DOHH2 (cell line): ENCODE measurements at regions not wholly inside any gene's neighbourhood (a gene's known extent, or its start where the extent isn't known, plus 50 kb on each side); places are given as distances from the start of the nearest gene placed in this dataset.
A peak's percentile ranks its signal among the peaks of the same experiment; 100 is the strongest.

Experiments used
- H3F3A ChIP-seq: fragments of 200-600 bp; sonication (generic), shearing (Covaris generic); 2 replicates; pipeline ENCODE4 v1.6.0; 2016; ENCODE audit warnings: antibody characterized with exemption, mild to moderate bottlenecking; ENCODE audit not compliant: control insufficient read depth, insufficient read depth
- H3K27ac ChIP-seq: fragments of 200-600 bp; sonication (generic); 2 replicates; pipeline ENCODE4 v1.5.1; 2014; ENCODE audit warnings: low read depth, mild to moderate bottlenecking, low read length, moderate library complexity
- H3K27me3 ChIP-seq: fragments of 200-600 bp; sonication (generic); 2 replicates; pipeline ENCODE4 v1.6.1; 2014; ENCODE audit warnings: mild to moderate bottlenecking, low read length, mixed read lengths; ENCODE audit not compliant: control insufficient read depth
- H3K36me3 ChIP-seq: fragments of 200-600 bp; sonication (generic); 2 replicates; pipeline ENCODE4 v1.6.1; 2014; ENCODE audit warnings: mild to moderate bottlenecking, low read length, moderate library complexity, mixed read lengths; ENCODE audit not compliant: control insufficient read depth
- H3K4me1 ChIP-seq: fragments of 200-600 bp; sonication (generic); 2 replicates; pipeline ENCODE4 v1.6.1; 2014; ENCODE audit warnings: mild to moderate bottlenecking, low read length, mixed read lengths; ENCODE audit not compliant: control insufficient read depth
- H3K4me2 ChIP-seq: fragments of 200-600 bp; sonication (generic); 2 replicates; pipeline ENCODE4 v1.6.0; 2014; ENCODE audit warnings: mild to moderate bottlenecking, low read length, moderate library complexity
- H3K4me3 ChIP-seq: fragments of 200-600 bp; sonication (generic); 2 replicates; pipeline ENCODE4 v1.5.1; 2014; ENCODE audit warnings: mild to moderate bottlenecking, low read length, mixed read lengths
- H3K79me2 ChIP-seq: fragments of 200-600 bp; sonication (generic); 2 replicates; pipeline ENCODE4 v1.6.1; 2014; ENCODE audit warnings: mild to moderate bottlenecking, low read length, mixed read lengths; ENCODE audit not compliant: control insufficient read depth
- H3K9me2 ChIP-seq: fragments of 200-600 bp; sonication (generic); replicated peaks from 2 replicates; pipeline ENCODE4 v1.6.1; 2014; ENCODE audit warnings: mild to moderate bottlenecking, low read length, mixed read lengths; ENCODE audit not compliant: control insufficient read depth
- H3K9me3 ChIP-seq: fragments of 200-600 bp; sonication (generic); 2 replicates; pipeline ENCODE4 v1.6.1; 2014; ENCODE audit warnings: antibody characterized with exemption, low read length, mixed read lengths; ENCODE audit not compliant: control insufficient read depth, insufficient read depth
- H4K20me1 ChIP-seq: fragments of 200-600 bp; sonication (generic); 2 replicates; pipeline ENCODE4 v1.6.0; 2014; ENCODE audit warnings: low read depth, mild to moderate bottlenecking, antibody characterized with exemption, low read length, moderate library complexity; ENCODE audit not compliant: control insufficient read depth, insufficient read depth
- EZH2phosphoT487 ChIP-seq: fragments of 200-600 bp; sonication (generic); IDR thresholded peaks from 2 replicates; pipeline ENCODE4 v1.6.1; 2017; ENCODE audit warnings: borderline replicate concordance, mild to moderate bottlenecking, antibody characterized with exemption, low read length, moderate library complexity, mixed read lengths
- TF ChIP-seq, protein P1 (sequence below): fragments of 200-600 bp; sonication (generic); IDR thresholded peaks from one replicate; pipeline ENCODE4 v1.5.1; 2014; ENCODE audit warnings: antibody characterized with exemption, mild to moderate bottlenecking, low read depth, low read length; ENCODE audit not compliant: poor library complexity, severe bottlenecking

DNA sequence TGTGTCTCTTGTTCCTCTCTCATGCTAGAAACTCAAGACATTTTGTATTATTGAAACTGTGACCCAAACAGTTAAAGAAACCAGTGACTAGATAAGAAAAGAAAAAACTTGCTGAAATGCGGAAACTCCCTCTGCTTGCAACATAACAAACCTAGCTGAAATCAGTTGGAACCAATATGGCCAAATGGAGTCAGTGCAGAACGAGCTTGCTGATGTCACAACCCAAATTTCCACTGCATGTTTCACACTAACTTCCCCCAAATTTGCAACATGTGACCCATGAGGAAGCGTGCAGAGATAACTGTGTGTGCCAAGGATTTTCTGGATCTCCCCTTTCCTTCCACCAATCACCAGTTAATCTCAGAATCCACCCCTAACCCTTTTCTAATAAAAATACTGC lies 208.0 kb downstream of the DLEU7 start:
- Histone ChIP-seq H3K27me3 (no peaks in the 10 kb centered on the region), H3K36me3 (no peaks in the 10 kb centered on the region), H3K4me3 (no peak overlapping the region), H4K20me1 (no peaks in the 10 kb centered on the region), H3K79me2 (no peaks in the 10 kb centered on the region), H3K27ac (no peak overlapping the region), H3K4me1 (peaks cover 15% of the 10 kb centered on the region), H3F3A (no peaks in the 10 kb centered on the region), H3K4me2 (peak overlapping the region; percentile 30), H3K9me2 (no peaks in the 10 kb centered on the region), H3K9me3 (no peaks in the 10 kb centered on the region)
- TF ChIP-seq EZH2phosphoT487 = no peak
- TF ChIP-seq, protein P1, sequence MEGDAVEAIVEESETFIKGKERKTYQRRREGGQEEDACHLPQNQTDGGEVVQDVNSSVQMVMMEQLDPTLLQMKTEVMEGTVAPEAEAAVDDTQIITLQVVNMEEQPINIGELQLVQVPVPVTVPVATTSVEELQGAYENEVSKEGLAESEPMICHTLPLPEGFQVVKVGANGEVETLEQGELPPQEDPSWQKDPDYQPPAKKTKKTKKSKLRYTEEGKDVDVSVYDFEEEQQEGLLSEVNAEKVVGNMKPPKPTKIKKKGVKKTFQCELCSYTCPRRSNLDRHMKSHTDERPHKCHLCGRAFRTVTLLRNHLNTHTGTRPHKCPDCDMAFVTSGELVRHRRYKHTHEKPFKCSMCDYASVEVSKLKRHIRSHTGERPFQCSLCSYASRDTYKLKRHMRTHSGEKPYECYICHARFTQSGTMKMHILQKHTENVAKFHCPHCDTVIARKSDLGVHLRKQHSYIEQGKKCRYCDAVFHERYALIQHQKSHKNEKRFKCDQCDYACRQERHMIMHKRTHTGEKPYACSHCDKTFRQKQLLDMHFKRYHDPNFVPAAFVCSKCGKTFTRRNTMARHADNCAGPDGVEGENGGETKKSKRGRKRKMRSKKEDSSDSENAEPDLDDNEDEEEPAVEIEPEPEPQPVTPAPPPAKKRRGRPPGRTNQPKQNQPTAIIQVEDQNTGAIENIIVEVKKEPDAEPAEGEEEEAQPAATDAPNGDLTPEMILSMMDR = no peak

DNA sequence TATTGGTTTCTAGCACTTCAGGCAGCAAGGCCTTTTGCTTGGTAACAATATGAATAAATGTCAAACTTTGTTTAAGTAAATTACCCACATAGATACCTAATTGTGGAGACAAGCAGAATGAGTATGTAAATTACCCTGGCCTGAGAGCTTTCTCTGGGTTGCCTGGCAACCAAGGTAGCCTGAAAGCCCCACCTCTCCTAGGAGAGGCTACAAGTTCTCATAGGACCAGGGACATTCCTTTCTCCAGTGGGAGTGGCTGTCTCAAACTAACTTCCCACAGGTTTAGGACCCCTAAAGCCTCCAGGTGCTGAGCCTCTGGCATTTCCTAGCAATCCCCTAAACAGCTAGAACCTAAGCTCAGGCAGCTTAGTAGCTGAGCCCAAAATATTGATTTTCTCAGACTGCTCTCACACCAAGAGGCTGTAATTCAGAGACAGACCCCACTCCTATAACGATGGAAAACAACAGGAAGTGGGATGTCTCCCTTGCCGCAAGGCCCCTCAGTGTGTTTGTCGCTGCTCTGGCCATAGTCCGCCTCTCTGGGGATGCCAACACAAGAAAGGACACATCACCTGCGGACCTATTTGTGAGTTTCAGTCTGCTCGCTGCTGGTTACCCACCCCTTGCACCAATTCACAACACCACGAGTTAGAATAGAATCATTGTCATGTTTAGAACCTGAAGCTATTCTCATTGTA lies 207.3 kb downstream of the DLEU7 start:
- H3K4me2 ChIP-seq = peak overlapping the region; percentile 30
- no peaks in the 10 kb centered on the region for H3F3A ChIP-seq
- no peaks in the 10 kb centered on the region for H3K79me2 ChIP-seq
- H3K27ac ChIP-seq = no peak overlapping the region
- H3K9me2 ChIP-seq = no peaks in the 10 kb centered on the region
- H3K4me3 ChIP-seq = no peak overlapping the region
- H3K4me1 ChIP-seq = peaks cover 15% of the 10 kb centered on the region
- no peaks in the 10 kb centered on the region for H3K27me3 ChIP-seq
- H4K20me1 ChIP-seq = no peaks in the 10 kb centered on the region
- no peaks in the 10 kb centered on the region for H3K36me3 ChIP-seq
- no peaks in the 10 kb centered on the region for H3K9me3 ChIP-seq
- no peak for TF ChIP-seq EZH2phosphoT487
- TF ChIP-seq, protein P1 = no peak

DNA sequence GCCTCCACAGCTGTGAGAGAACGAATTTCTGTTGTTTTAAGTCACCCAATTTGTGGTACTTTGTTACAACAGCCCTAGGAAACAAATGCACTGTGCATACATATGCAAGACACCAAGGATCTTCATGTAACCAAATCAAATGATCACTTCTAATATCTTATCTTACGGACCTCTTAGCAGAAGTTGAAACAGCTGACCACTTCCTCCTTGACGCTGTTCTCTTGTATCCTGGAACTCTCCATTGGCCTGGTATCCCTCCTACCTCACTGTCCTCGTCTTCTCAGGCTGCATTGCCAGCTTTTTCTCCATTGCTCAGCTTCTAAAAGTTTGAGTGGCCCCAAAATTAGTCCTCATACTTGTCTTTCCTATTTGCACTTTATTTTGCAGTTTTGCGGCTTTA lies 200.4 kb downstream of the DLEU7 start:
- no peaks in the 10 kb centered on the region for H3K9me2 ChIP-seq
- no peaks in the 10 kb centered on the region for H3F3A ChIP-seq
- no peaks in the 10 kb centered on the region for H3K4me1 ChIP-seq
- no peaks in the 10 kb centered on the region for H3K27me3 ChIP-seq
- TF ChIP-seq EZH2phosphoT487 = no peak
- TF ChIP-seq, protein P1 = no peak
- no peaks in the 10 kb centered on the region for H4K20me1 ChIP-seq
- H3K4me3 ChIP-seq = no peak overlapping the region
- no peaks in the 10 kb centered on the region for H3K79me2 ChIP-seq
- no peaks in the 10 kb centered on the region for H3K36me3 ChIP-seq
- no peak overlapping the region for H3K4me2 ChIP-seq
- H3K9me3 ChIP-seq = no peaks in the 10 kb centered on the region
- no peak overlapping the region for H3K27ac ChIP-seq
